Keratinocyte (primary cell): ENCODE measurements at regions not wholly inside any gene's neighbourhood (a gene's known extent, or its start where the extent isn't known, plus 50 kb on each side); places are given as distances from the start of the nearest gene placed in this dataset.

Experiments
- DNase-seq: peaks from one replicate; pipeline ENCODE4 v3.0.0-alpha.2; 2011; ENCODE audit warnings: low read depth, missing footprints, low spot score
- FAIRE-seq: peaks from 2 replicates; lab custom pipeline; 2011; peaks lifted over from hg19 to GRCh38; lab: Jason Lieb, UNC
- H2AFZ ChIP-seq: 2 replicates; pipeline ENCODE4 v1.6.0; 2012; ENCODE audit warnings: low read length, control low read depth, inconsistent platforms; ENCODE audit not compliant: control insufficient read depth
- H3K27ac ChIP-seq: 2 replicates; pipeline ENCODE4 v1.5.1; 2011; ENCODE audit warnings: low read length; ENCODE audit not compliant: control insufficient read depth, insufficient read depth
- H3K27me3 ChIP-seq: 3 replicates; pipeline ENCODE4 v1.6.0; 2011; ENCODE audit warnings: low read length; ENCODE audit not compliant: control insufficient read depth, insufficient read depth; ENCODE audit errors: extremely low read depth
- H3K36me3 ChIP-seq, 2 experiments: 2 replicates in 1 of 2; 3 replicates in 1 of 2; pipeline ENCODE4 v1.5.1; 2011; ENCODE audit warnings: low read length in 2 of 2, mild to moderate bottlenecking in 1 of 2; ENCODE audit not compliant: control insufficient read depth in 2 of 2, insufficient read depth in 2 of 2; ENCODE audit errors: extremely low read depth in 1 of 2
- H3K4me1 ChIP-seq: 3 replicates; pipeline ENCODE4 v1.5.1; 2011; ENCODE audit warnings: low read length; ENCODE audit not compliant: control insufficient read depth, insufficient read depth; ENCODE audit errors: extremely low read depth
- H3K4me2 ChIP-seq: 3 replicates; pipeline ENCODE4 v1.6.0; 2011; ENCODE audit warnings: low read depth, low read length; ENCODE audit not compliant: control insufficient read depth, insufficient read depth; ENCODE audit errors: extremely low read depth
- H3K4me3 ChIP-seq, 3 experiments: fragments of 200-600 bp in 1 of 3; sonication (generic) in 1 of 3; 2 replicates in 2 of 3; 3 replicates in 1 of 3; pipeline ENCODE4 v1.5.1; 2011 to 2016; ENCODE audit warnings: low read length in 3 of 3, mild to moderate bottlenecking in 3 of 3, control low read depth in 2 of 3, inconsistent platforms in 1 of 3, low read depth in 1 of 3, mixed read lengths in 1 of 3, mixed run types in 1 of 3, moderate library complexity in 1 of 3; ENCODE audit not compliant: control insufficient read depth in 2 of 3, insufficient read depth in 2 of 3; ENCODE audit errors: extremely low read depth in 1 of 3
- H3K79me2 ChIP-seq: 2 replicates; pipeline ENCODE4 v1.6.0; 2012; ENCODE audit warnings: low read length; ENCODE audit not compliant: control insufficient read depth, insufficient read depth
- H3K9ac ChIP-seq: 3 replicates; pipeline ENCODE4 v1.6.0; 2011; ENCODE audit warnings: low read length; ENCODE audit not compliant: control insufficient read depth, insufficient read depth; ENCODE audit errors: extremely low read depth
- H3K9me1 ChIP-seq: 3 replicates; pipeline ENCODE4 v1.6.0; 2011; ENCODE audit warnings: low read length; ENCODE audit not compliant: control insufficient read depth, insufficient read depth; ENCODE audit errors: extremely low read depth
- H3K9me3 ChIP-seq: 2 replicates; pipeline ENCODE4 v1.5.1; 2012; ENCODE audit warnings: low read depth, low read length; ENCODE audit not compliant: control insufficient read depth
- H4K20me1 ChIP-seq: 3 replicates; pipeline ENCODE4 v1.6.0; 2011; ENCODE audit warnings: low read length; ENCODE audit not compliant: control insufficient read depth, insufficient read depth; ENCODE audit errors: extremely low read depth
- EZH2 ChIP-seq: IDR thresholded peaks from one replicate; pipeline ENCODE4 v1.6.1; 2012; ENCODE audit warnings: inconsistent platforms, mild to moderate bottlenecking, low read length, moderate library complexity
- dilution Hi-C: fragments of 300-500 bp; cut with MboI; formaldehyde crosslinking; loops from one replicate; pipeline ENCODE4 v1.7.0; 2020; ENCODE audit warnings: low sequenced_read_pairs; ENCODE audit not compliant: extremely low pct_ligation_motif_present
- TF ChIP-seq, protein P1 (sequence below), 3 experiments: IDR thresholded peaks in 1 of 3; conservative IDR thresholded peaks in 1 of 3; optimal IDR thresholded peaks in 1 of 3; 2 replicates in 2 of 3; 3 replicates in 1 of 3; pipeline versions ENCODE3 to v1.5.1; 2011; ENCODE audit warnings: low read length in 3 of 3, mild to moderate bottlenecking in 3 of 3, moderate library complexity in 2 of 3, control low read depth in 1 of 3, inconsistent platforms in 1 of 3; ENCODE audit not compliant: insufficient read depth in 2 of 3; ENCODE audit errors: extremely low read depth in 1 of 3

GRCh38 chr20:48246061-48246790 is 460.9 kb upstream of the SULF2 start:
- no peak overlapping the region for H2AFZ ChIP-seq
- H3K4me3 ChIP-seq, result no peak overlapping the region
- TF ChIP-seq EZH2, result no peak
- TF ChIP-seq, protein P1, sequence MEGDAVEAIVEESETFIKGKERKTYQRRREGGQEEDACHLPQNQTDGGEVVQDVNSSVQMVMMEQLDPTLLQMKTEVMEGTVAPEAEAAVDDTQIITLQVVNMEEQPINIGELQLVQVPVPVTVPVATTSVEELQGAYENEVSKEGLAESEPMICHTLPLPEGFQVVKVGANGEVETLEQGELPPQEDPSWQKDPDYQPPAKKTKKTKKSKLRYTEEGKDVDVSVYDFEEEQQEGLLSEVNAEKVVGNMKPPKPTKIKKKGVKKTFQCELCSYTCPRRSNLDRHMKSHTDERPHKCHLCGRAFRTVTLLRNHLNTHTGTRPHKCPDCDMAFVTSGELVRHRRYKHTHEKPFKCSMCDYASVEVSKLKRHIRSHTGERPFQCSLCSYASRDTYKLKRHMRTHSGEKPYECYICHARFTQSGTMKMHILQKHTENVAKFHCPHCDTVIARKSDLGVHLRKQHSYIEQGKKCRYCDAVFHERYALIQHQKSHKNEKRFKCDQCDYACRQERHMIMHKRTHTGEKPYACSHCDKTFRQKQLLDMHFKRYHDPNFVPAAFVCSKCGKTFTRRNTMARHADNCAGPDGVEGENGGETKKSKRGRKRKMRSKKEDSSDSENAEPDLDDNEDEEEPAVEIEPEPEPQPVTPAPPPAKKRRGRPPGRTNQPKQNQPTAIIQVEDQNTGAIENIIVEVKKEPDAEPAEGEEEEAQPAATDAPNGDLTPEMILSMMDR (optimal IDR thresholded peaks at IDR 0.05 in 1 of 3, IDR thresholded peaks at IDR 0.05 in 1 of 3, conservative IDR thresholded peaks at IDR 0.05 in 1 of 3; ENCODE audit: extremely low read depth in 1 of 3, insufficient read depth in 2 of 3, low read length in 3 of 3), result no peak
- dilution Hi-C loops, result no loop called here
- H4K20me1 ChIP-seq, result no peaks in the 10 kb centered on the region
- no peak overlapping the region for H3K27ac ChIP-seq
- FAIRE-seq, result no peak
- H3K9me1 ChIP-seq, result no peaks in the 10 kb centered on the region
- no peak overlapping the region for H3K4me2 ChIP-seq
- no peaks in the 10 kb centered on the region for H3K36me3 ChIP-seq
- DNase-seq, result no peak
- H3K9me3 ChIP-seq, result no peaks in the 10 kb centered on the region
- no peaks in the 10 kb centered on the region for H3K4me1 ChIP-seq
- H3K79me2 ChIP-seq, result no peaks in the 10 kb centered on the region
- H3K9ac ChIP-seq, result no peak overlapping the region
- peaks cover 26% of the 10 kb centered on the region for H3K27me3 ChIP-seq

DNA sequence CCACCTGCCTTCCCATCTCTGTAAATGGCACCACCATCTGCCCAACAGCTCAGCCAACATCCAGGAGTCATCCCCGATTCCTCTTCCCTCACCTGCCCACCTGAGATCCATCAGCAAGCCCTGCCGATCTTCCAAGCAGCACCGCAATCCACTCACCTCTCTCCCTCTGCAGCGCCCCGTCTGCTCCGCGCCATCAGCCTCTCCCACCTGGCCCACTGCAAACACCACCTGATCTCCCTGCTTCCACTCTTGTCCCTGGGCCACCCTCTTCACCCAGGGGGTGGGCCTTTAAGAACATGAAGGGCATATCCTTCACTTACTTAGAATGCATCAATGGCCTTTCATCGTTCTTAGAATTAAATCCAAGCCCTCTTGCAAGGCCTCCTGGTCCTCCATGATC is 457.3 kb upstream of the SULF2 start:
- Histone ChIP-seq H3K9me3 (no peaks in the 10 kb centered on the region), H3K27me3 (peaks cover 20% of the 10 kb centered on the region), H3K9ac (no peak overlapping the region), H3K79me2 (no peaks in the 10 kb centered on the region), H3K4me3 (no peak overlapping the region), H3K9me1 (no peaks in the 10 kb centered on the region), H2AFZ (no peak overlapping the region), H3K36me3 (no peaks in the 10 kb centered on the region), H3K27ac (no peak overlapping the region), H3K4me1 (no peaks in the 10 kb centered on the region), H3K4me2 (no peak overlapping the region), H4K20me1 (no peaks in the 10 kb centered on the region)
- FAIRE-seq (no peak), DNase-seq (no peak)
- dilution Hi-C loops, result no loop called here
- no peak for TF ChIP-seq EZH2
- TF ChIP-seq, protein P1 (optimal IDR thresholded peaks at IDR 0.05 in 1 of 3, IDR thresholded peaks at IDR 0.05 in 1 of 3, conservative IDR thresholded peaks at IDR 0.05 in 1 of 3; ENCODE audit: extremely low read depth in 1 of 3, insufficient read depth in 2 of 3, low read length in 3 of 3), result no peak
